Endothelial cell (in vitro differentiated cells): ENCODE measurements at regions not wholly inside any gene's neighbourhood (a gene's known extent, or its start where the extent isn't known, plus 50 kb on each side); places are given as distances from the start of the nearest gene placed in this dataset.

Experiments
- DNase-seq: peaks from one replicate; pipeline ENCODE4 v3.0.0; 2021; ENCODE audit warnings: low spot score
- H3K27ac Mint-ChIP-seq: one replicate; pipeline ENCODE4 v1.8.0; 2021; ENCODE audit warnings: mixed read lengths, inconsistent platforms; ENCODE audit not compliant: unreplicated experiment
- H3K27me3 Mint-ChIP-seq: one replicate; pipeline ENCODE4 v1.8.0; 2021; ENCODE audit warnings: mild to moderate bottlenecking, moderate library complexity, mixed read lengths, inconsistent platforms; ENCODE audit not compliant: unreplicated experiment
- H3K36me3 Mint-ChIP-seq: one replicate; pipeline ENCODE4 v1.8.0; 2021; ENCODE audit warnings: mild to moderate bottlenecking, low read depth, mixed read lengths, inconsistent platforms; ENCODE audit not compliant: unreplicated experiment
- H3K4me1 Mint-ChIP-seq: one replicate; pipeline ENCODE4 v1.8.0; 2021; ENCODE audit warnings: mild to moderate bottlenecking, mixed read lengths, inconsistent platforms; ENCODE audit not compliant: unreplicated experiment
- H3K4me3 Mint-ChIP-seq: one replicate; pipeline ENCODE4 v1.8.0; 2021; ENCODE audit warnings: mild to moderate bottlenecking, mixed read lengths, inconsistent platforms; ENCODE audit not compliant: unreplicated experiment
- H3K9me3 Mint-ChIP-seq: one replicate; pipeline ENCODE4 v1.8.0; 2021; ENCODE audit warnings: mixed read lengths, inconsistent platforms; ENCODE audit not compliant: unreplicated experiment
- TF ChIP-seq, protein P1 (sequence below): fragments of 200-600 bp; sonication (generic); IDR thresholded peaks from one replicate; pipeline ENCODE4 v1.5.0; 2021; ENCODE audit warnings: antibody characterized with exemption; ENCODE audit not compliant: unreplicated experiment

DNA sequence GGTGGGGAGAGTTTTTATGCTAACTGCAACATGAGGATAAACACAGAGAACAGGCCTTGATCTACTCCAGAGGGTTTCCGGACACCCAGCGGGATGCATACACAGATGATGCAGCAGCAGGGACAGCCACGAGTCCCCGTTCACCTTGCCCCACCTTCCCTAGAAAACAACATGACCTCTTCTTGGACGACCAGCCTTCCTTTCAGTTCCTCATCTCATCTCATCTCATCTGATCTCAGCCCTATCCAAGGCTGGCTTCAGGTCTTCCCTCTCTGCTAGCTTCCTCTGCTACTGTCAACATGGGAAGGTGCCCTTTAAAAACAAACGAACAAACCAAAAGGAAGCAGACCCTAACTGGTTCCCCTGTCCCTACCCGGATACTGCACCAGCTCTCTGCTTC is 1356.2 kb downstream of the TBC1D22A start:
- Mint-ChIP-seq H3K9me3 (peaks cover 6% of the 10 kb centered on the region), H3K27me3 (peaks cover 3% of the 10 kb centered on the region), H3K4me1 (peaks cover 3% of the 10 kb centered on the region), H3K4me3 (no peak overlapping the region), H3K27ac (no peak overlapping the region), H3K36me3 (no peaks in the 10 kb centered on the region)
- TF ChIP-seq, protein P1, sequence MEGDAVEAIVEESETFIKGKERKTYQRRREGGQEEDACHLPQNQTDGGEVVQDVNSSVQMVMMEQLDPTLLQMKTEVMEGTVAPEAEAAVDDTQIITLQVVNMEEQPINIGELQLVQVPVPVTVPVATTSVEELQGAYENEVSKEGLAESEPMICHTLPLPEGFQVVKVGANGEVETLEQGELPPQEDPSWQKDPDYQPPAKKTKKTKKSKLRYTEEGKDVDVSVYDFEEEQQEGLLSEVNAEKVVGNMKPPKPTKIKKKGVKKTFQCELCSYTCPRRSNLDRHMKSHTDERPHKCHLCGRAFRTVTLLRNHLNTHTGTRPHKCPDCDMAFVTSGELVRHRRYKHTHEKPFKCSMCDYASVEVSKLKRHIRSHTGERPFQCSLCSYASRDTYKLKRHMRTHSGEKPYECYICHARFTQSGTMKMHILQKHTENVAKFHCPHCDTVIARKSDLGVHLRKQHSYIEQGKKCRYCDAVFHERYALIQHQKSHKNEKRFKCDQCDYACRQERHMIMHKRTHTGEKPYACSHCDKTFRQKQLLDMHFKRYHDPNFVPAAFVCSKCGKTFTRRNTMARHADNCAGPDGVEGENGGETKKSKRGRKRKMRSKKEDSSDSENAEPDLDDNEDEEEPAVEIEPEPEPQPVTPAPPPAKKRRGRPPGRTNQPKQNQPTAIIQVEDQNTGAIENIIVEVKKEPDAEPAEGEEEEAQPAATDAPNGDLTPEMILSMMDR = no peak
- DNase-seq = no peak

GRCh38 chr22:48116871-48117270 is 1354.4 kb downstream of the TBC1D22A start:
- H3K9me3 Mint-ChIP-seq = peaks cover 6% of the 10 kb centered on the region
- TF ChIP-seq, protein P1 = no peak
- peaks cover 3% of the 10 kb centered on the region for H3K4me1 Mint-ChIP-seq
- H3K27me3 Mint-ChIP-seq = peaks cover 3% of the 10 kb centered on the region
- no peak overlapping the region for H3K4me3 Mint-ChIP-seq
- H3K36me3 Mint-ChIP-seq = no peaks in the 10 kb centered on the region
- DNase-seq = no peak
- no peak overlapping the region for H3K27ac Mint-ChIP-seq

- H3K36me3 Mint-ChIP-seq = no peaks in the 10 kb centered on the region
- no peaks in the 10 kb centered on the region for H3K27me3 Mint-ChIP-seq
- TF ChIP-seq, protein P1 = no peak
- H3K4me1 Mint-ChIP-seq = peaks cover 3% of the 10 kb centered on the region
- no peak overlapping the region for H3K27ac Mint-ChIP-seq
- H3K4me3 Mint-ChIP-seq = no peak overlapping the region
- peaks cover 6% of the 10 kb centered on the region for H3K9me3 Mint-ChIP-seq
- DNase-seq = no peak
These were observed 1350.5 kb downstream of the TBC1D22A start for GRCh38 chr22:48112687-48113521.

- no peak overlapping the region for H3K4me3 Mint-ChIP-seq
- DNase-seq = no peak
- H3K27me3 Mint-ChIP-seq = peaks cover 10% of the 10 kb centered on the region
- H3K36me3 Mint-ChIP-seq = no peaks in the 10 kb centered on the region
- H3K27ac Mint-ChIP-seq = no peak overlapping the region
- no peaks in the 10 kb centered on the region for H3K9me3 Mint-ChIP-seq
- TF ChIP-seq, protein P1 = no peak
- no peaks in the 10 kb centered on the region for H3K4me1 Mint-ChIP-seq
These were observed 1344.3 kb downstream of the TBC1D22A start for GRCh38 chr22:48106715-48107259.

DNA sequence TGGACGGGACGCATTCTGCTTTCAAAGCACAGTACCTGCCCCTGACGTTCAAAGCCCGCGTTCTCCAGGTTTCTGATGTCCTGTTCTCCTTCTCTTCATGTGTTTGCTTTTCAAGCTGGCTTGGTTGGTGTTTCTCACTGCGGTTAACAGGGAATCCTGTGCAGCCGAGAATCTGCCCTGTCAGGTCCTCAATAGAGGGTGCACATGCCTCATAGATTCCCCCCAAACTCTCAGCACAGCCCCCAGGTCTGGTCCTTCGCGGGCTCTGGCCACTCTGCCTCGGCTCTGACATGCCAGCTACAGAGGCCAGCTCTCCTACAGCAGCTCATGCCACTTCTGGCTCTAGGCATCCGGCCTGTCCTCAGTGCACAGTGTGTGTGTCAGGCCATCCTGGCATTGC is 1343.8 kb downstream of the TBC1D22A start:
- H3K4me3 Mint-ChIP-seq = no peak overlapping the region
- H3K27me3 Mint-ChIP-seq = peaks cover 10% of the 10 kb centered on the region
- H3K27ac Mint-ChIP-seq = no peak overlapping the region
- H3K4me1 Mint-ChIP-seq = no peaks in the 10 kb centered on the region
- DNase-seq = no peak
- TF ChIP-seq, protein P1 = no peak
- H3K9me3 Mint-ChIP-seq = no peaks in the 10 kb centered on the region
- H3K36me3 Mint-ChIP-seq = no peaks in the 10 kb centered on the region
